Thyroid gland (tissue), 4 donors: ENCODE measurements at regions not wholly inside any gene's neighbourhood (a gene's known extent, or its start where the extent isn't known, plus 50 kb on each side); places are given as distances from the start of the nearest gene placed in this dataset.

Experiments
- DNase-seq, 2 donors: peaks; one replicate each; pipeline ENCODE4 v3.0.0-alpha.2; 2019
- H3K27ac ChIP-seq, 3 donors: fragments of 200-600 bp; sonication (generic); 1 replicate in 2 of 3; 2 replicates in 1 of 3; pipeline ENCODE4 v1.5.1; 2016 to 2019; ENCODE audit warnings: mild to moderate bottlenecking in 1 of 3, moderate library complexity in 1 of 3
- H3K27me3 ChIP-seq: fragments of 200-600 bp; sonication (generic); one replicate; pipeline ENCODE4 v1.5.1; 2019
- H3K36me3 ChIP-seq, 2 donors: fragments of 200-600 bp; sonication (generic); one replicate each; pipeline ENCODE4 v1.5.1; 2016 to 2019
- H3K4me1 ChIP-seq, 2 donors: fragments of 200-600 bp; sonication (generic); one replicate each; pipeline ENCODE4 v1.5.1; 2017 to 2019
- H3K4me3 ChIP-seq, 3 donors: fragments of 200-600 bp; sonication (generic); replicated peaks in 1 of 3; 1 replicate in 2 of 3; 2 replicates in 1 of 3; pipeline ENCODE4 v1.5.1; 2016; ENCODE audit warnings: mild to moderate bottlenecking in 1 of 3
- H3K9me3 ChIP-seq: fragments of 200-600 bp; sonication (generic); one replicate; pipeline ENCODE4 v1.5.1; 2017
- CTCF ChIP-seq, 6 experiments: fragments of 200-600 bp in 3 of 6; fragments of 450-650 bp in 3 of 6; sonication (generic) in 3 of 6; IDR thresholded peaks; one replicate each; pipeline ENCODE4 v1.5.1; 2016 to 2019; ENCODE audit warnings: antibody characterized with exemption in 6 of 6, mild to moderate bottlenecking in 2 of 6, inconsistent platforms in 1 of 6, moderate library complexity in 1 of 6
- POLR2A ChIP-seq, 2 donors: fragments of 450-650 bp; IDR thresholded peaks; one replicate each; pipeline ENCODE4 v1.6.1; 2017; ENCODE audit warnings: antibody characterized with exemption in 2 of 2, mild to moderate bottlenecking in 2 of 2, moderate library complexity in 1 of 2
- WGBS, 2 donors: methylation state at CpG; one replicate each; pipeline ENCODE4 v1.1.5; 2017; 5-methylcytosine and 5-hydroxymethylcytosine counted together
- intact Hi-C: fragments of 100-400 bp; cut with DNase I; formaldehyde crosslinking; loops from one replicate; pipeline ENCODE4 v1.15.1; 2023

- Histone ChIP-seq H3K4me1 (peaks cover 0 to 4% of the 10 kb centered on the region in 2 donors), H3K9me3 (no peaks in the 10 kb centered on the region), H3K27me3 (no peaks in the 10 kb centered on the region), H3K27ac (no peak overlapping the region), H3K4me3 (no peak overlapping the region), H3K36me3 (no peaks in the 10 kb centered on the region)
- no peak for TF ChIP-seq CTCF (IDR thresholded peaks at IDR 0.05)
- TF ChIP-seq POLR2A (IDR thresholded peaks at IDR 0.05): no peak
- 87 to 90% methylated on average over 6 of the region's 6 CpGs for WGBS, 2 donors
- DNase-seq: no peak
- intact Hi-C loops: no loop called here
These were observed 84.6 kb upstream of the MGMT start for GRCh38 chr10:129382401-129382800.

DNA sequence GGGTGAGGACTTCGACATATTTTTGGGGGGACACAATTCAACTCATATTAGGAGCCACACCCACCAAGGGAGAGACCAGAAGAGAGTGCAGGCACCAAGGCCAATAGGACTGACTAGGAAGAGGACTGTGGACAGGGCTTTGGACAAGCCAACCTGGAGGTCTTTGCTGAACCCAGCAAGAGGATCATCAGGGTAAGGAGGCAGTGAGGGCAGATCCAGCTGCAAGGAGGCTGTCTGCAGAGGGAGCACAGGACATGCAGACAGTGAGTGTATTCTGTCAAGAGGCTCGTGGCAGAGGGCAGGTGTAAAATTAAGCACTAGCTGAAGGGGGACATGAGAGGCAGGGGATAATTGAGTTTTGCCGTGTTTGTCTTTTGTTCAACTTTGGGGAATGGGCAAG, 83.4 kb upstream of the MGMT start:
- Histone ChIP-seq H3K27me3 (no peaks in the 10 kb centered on the region), H3K4me1 (peaks cover 0 to 4% of the 10 kb centered on the region in 2 donors), H3K27ac (no peak overlapping the region), H3K4me3 (no peak overlapping the region), H3K9me3 (no peaks in the 10 kb centered on the region), H3K36me3 (no peaks in the 10 kb centered on the region)
- WGBS, 2 donors: 72 to 78% methylated on average over 3 of the region's 3 CpGs
- intact Hi-C loops: no loop called here
- TF ChIP-seq POLR2A (IDR thresholded peaks at IDR 0.05) (no peak), CTCF (IDR thresholded peaks at IDR 0.05) (no peak)
- DNase-seq: no peak

DNA sequence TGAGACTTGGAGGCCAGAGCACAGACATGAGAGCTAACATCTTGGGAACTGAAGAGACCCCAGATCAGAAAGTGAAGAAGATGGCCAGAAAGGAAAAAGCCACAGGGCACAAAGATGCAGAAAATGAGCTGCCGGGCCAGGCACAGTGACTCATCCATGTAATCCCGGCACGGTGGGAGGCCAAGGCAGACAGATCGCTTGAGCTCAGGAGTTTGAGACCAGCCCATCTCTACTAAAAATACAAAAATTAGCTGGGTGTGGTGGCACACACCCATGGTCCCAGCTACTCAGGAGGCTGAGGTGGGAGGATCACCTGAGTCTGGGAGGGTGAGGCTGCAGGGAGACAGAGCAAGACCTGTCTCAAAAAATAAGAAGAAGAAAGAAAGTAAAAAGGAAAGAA, 81.4 kb upstream of the MGMT start:
- DNase-seq: no peak
- H3K9me3 ChIP-seq: no peaks in the 10 kb centered on the region
- H3K36me3 ChIP-seq: no peaks in the 10 kb centered on the region
- no peak for TF ChIP-seq CTCF (IDR thresholded peaks at IDR 0.05)
- TF ChIP-seq POLR2A (IDR thresholded peaks at IDR 0.05): no peak
- no peak overlapping the region for H3K27ac ChIP-seq
- H3K27me3 ChIP-seq: no peaks in the 10 kb centered on the region
- 92 to 97% methylated on average over 4 of the region's 4 CpGs for WGBS, 2 donors
- H3K4me1 ChIP-seq: peaks cover 0 to 4% of the 10 kb centered on the region in 2 donors
- intact Hi-C loops: no loop called here
- no peak overlapping the region for H3K4me3 ChIP-seq

- intact Hi-C loops: no loop called here
- Histone ChIP-seq H3K36me3 (no peaks in the 10 kb centered on the region), H3K4me3 (no peak overlapping the region), H3K4me1 (peaks cover 0 to 4% of the 10 kb centered on the region in 2 donors), H3K27ac (no peak overlapping the region), H3K9me3 (no peaks in the 10 kb centered on the region), H3K27me3 (no peaks in the 10 kb centered on the region)
- 74 to 83% methylated on average over 6 of the region's 6 CpGs for WGBS, 2 donors
- DNase-seq: no peak
- TF ChIP-seq CTCF (IDR thresholded peaks at IDR 0.05) (no peak), POLR2A (IDR thresholded peaks at IDR 0.05) (no peak)
These were observed 80.4 kb upstream of the MGMT start for GRCh38 chr10:129386415-129387257.

DNA sequence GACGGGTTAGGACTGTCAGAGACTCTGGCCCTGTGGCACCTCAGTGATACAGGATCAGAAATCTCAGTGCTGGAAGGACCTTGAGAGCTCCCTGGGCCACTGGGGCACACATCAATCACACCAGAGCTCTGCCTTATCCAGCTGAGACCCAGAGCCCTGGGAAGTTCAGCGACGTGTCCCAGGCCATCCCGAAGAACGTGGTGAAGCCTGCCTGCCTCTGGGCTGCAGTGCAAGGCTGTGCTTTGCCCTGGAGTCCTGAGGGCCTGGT, 79.8 kb upstream of the MGMT start:
- Histone ChIP-seq H3K27me3 (no peaks in the 10 kb centered on the region), H3K9me3 (no peaks in the 10 kb centered on the region), H3K27ac (no peak overlapping the region), H3K4me3 (no peak overlapping the region), H3K36me3 (no peaks in the 10 kb centered on the region), H3K4me1 (peaks cover 0 to 4% of the 10 kb centered on the region in 2 donors)
- intact Hi-C loops: no loop called here
- DNase-seq: no peak
- TF ChIP-seq POLR2A (IDR thresholded peaks at IDR 0.05) (no peak), CTCF (IDR thresholded peaks at IDR 0.05) (no peak)
- 75 to 77% methylated on average over 3 to 5 of the region's 5 CpGs for whole genome bisulfite sequencing, 2 donors
